B cell (primary cell): ENCODE measurements at regions not wholly inside any gene's neighbourhood (a gene's known extent, or its start where the extent isn't known, plus 50 kb on each side); places are given as distances from the start of the nearest gene placed in this dataset.

ENCODE experiments used
- EZH2 ChIP-seq: IDR thresholded peaks from 2 replicates; pipeline ENCODE4 v1.6.1; 2012; ENCODE audit warnings: borderline replicate concordance, low read depth, mild to moderate bottlenecking, moderate library complexity, low read length; ENCODE audit not compliant: insufficient read depth, poor library complexity, severe bottlenecking
- TF ChIP-seq, protein P1 (sequence below): fragments of 200-600 bp; IDR thresholded peaks from one replicate; pipeline ENCODE4 v1.8.0; 2022; ENCODE audit warnings: antibody characterized with exemption, mild to moderate bottlenecking

DNA sequence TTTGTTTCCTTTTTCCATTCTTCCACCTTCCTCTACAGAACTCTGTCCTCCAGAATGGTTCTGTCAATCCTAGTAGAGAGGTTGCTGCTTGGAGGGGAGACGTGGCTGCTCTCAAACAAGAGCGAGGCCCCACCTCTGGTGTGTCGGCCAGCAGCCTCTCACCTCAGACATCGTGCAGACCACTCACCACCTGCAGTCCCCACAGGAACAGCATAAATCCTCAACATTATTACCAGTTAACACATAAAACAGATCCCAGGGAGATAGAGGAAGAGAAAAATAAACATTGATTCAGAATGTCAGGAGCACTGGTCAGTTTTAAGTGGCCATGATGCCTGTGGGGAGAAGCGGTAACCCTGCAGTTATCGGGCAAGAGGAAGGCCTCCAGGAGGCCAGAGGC is 485.9 kb upstream of the DPP6 start:
- TF ChIP-seq EZH2: no peak
- TF ChIP-seq, protein P1, sequence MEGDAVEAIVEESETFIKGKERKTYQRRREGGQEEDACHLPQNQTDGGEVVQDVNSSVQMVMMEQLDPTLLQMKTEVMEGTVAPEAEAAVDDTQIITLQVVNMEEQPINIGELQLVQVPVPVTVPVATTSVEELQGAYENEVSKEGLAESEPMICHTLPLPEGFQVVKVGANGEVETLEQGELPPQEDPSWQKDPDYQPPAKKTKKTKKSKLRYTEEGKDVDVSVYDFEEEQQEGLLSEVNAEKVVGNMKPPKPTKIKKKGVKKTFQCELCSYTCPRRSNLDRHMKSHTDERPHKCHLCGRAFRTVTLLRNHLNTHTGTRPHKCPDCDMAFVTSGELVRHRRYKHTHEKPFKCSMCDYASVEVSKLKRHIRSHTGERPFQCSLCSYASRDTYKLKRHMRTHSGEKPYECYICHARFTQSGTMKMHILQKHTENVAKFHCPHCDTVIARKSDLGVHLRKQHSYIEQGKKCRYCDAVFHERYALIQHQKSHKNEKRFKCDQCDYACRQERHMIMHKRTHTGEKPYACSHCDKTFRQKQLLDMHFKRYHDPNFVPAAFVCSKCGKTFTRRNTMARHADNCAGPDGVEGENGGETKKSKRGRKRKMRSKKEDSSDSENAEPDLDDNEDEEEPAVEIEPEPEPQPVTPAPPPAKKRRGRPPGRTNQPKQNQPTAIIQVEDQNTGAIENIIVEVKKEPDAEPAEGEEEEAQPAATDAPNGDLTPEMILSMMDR: no peak
